ENCODE measurements at regions not wholly inside any gene's neighbourhood (a gene's known extent, or its start where the extent isn't known, plus 50 kb on each side); places are given as distances from the start of the nearest gene placed in this dataset.

- Histone ChIP-seq H3K27me3 (no peaks in the 10 kb centered on the region), H3K4me1 (no peaks in the 10 kb centered on the region), H3K4me3 (no peak overlapping the region), H3K27ac (no peak overlapping the region), H3K36me3 (no peaks in the 10 kb centered on the region), H3K9me3 (no peaks in the 10 kb centered on the region)
- DNase-seq (ENCODE audit: low spot score in 2 of 2) = no peak
- intact Hi-C loops (cut with DNase I; ENCODE audit: low total_unique reads) = no loop called here
- TF ChIP-seq POLR2A (IDR thresholded peaks at IDR 0.05) (no peak), CTCF (IDR thresholded peaks at IDR 0.05) (no peak), POLR2AphosphoS5 (IDR thresholded peaks at IDR 0.05) (no peak)
Measured at GRCh38 chr4:22201256-22201655, 252.7 kb upstream of the KCNIP4 start.

GRCh38 chr4:22196551-22196950 lies 248.0 kb upstream of the KCNIP4 start:
- Histone ChIP-seq H3K4me1 (no peaks in the 10 kb centered on the region), H3K36me3 (no peaks in the 10 kb centered on the region), H3K27me3 (no peaks in the 10 kb centered on the region), H3K4me3 (no peak overlapping the region), H3K9me3 (no peaks in the 10 kb centered on the region), H3K27ac (no peak overlapping the region)
- intact Hi-C loops (cut with DNase I; ENCODE audit: low total_unique reads) = no loop called here
- TF ChIP-seq POLR2AphosphoS5 (IDR thresholded peaks at IDR 0.05) (no peak), POLR2A (IDR thresholded peaks at IDR 0.05) (no peak), CTCF (IDR thresholded peaks at IDR 0.05) (no peak)
- DNase-seq (ENCODE audit: low spot score in 2 of 2) = no peak

GRCh38 chr4:22192084-22192511 lies 243.5 kb upstream of the KCNIP4 start:
- intact Hi-C loops (cut with DNase I; ENCODE audit: low total_unique reads) = no loop called here
- no peak overlapping the region for H3K4me3 ChIP-seq
- no peak for DNase-seq (ENCODE audit: low spot score in 2 of 2)
- no peaks in the 10 kb centered on the region for H3K4me1 ChIP-seq
- H3K27me3 ChIP-seq = no peaks in the 10 kb centered on the region
- H3K36me3 ChIP-seq = no peaks in the 10 kb centered on the region
- H3K27ac ChIP-seq = no peak overlapping the region
- no peaks in the 10 kb centered on the region for H3K9me3 ChIP-seq
- no peak for TF ChIP-seq POLR2AphosphoS5 (IDR thresholded peaks at IDR 0.05)
- no peak for TF ChIP-seq CTCF (IDR thresholded peaks at IDR 0.05)
- TF ChIP-seq POLR2A (IDR thresholded peaks at IDR 0.05) = no peak

DNA sequence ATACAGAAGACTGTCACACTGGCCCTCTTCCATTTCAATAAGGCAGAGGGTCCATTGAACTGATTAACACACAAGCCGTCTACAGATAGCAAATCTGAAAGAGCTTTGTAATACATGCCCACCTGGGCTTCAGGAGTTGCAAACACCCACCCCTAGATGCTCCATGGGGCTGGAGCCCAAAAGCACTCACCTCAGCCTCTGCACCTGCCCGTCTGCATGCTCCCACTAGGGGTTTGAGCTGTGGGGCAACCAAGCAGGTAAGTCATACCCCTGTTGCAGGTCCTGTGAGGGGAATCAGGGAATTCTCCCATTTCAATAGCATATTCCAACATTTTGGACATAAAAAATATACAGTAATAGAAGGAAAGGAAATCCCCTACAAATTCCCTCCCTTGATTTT lies 243.0 kb upstream of the KCNIP4 start:
- Histone ChIP-seq H3K4me3 (no peak overlapping the region), H3K4me1 (no peaks in the 10 kb centered on the region), H3K36me3 (no peaks in the 10 kb centered on the region), H3K27me3 (no peaks in the 10 kb centered on the region), H3K9me3 (no peaks in the 10 kb centered on the region), H3K27ac (no peak overlapping the region)
- TF ChIP-seq POLR2A (IDR thresholded peaks at IDR 0.05) = no peak
- no peak for TF ChIP-seq CTCF (IDR thresholded peaks at IDR 0.05)
- no peak for TF ChIP-seq POLR2AphosphoS5 (IDR thresholded peaks at IDR 0.05)
- DNase-seq (ENCODE audit: low spot score in 2 of 2) = no peak
- intact Hi-C loops (cut with DNase I; ENCODE audit: low total_unique reads) = no loop called here

GRCh38 chr4:22190855-22191254 lies 242.3 kb upstream of the KCNIP4 start:
- Histone ChIP-seq H3K36me3 (no peaks in the 10 kb centered on the region), H3K27ac (no peak overlapping the region), H3K4me1 (no peaks in the 10 kb centered on the region), H3K9me3 (no peaks in the 10 kb centered on the region), H3K4me3 (no peak overlapping the region), H3K27me3 (no peaks in the 10 kb centered on the region)
- intact Hi-C loops (cut with DNase I; ENCODE audit: low total_unique reads) = no loop called here
- no peak for DNase-seq (ENCODE audit: low spot score in 2 of 2)
- TF ChIP-seq POLR2A (IDR thresholded peaks at IDR 0.05) (no peak), POLR2AphosphoS5 (IDR thresholded peaks at IDR 0.05) (no peak), CTCF (IDR thresholded peaks at IDR 0.05) (no peak)
